Endothelial cell of umbilical vein (primary cell): ENCODE measurements at regions not wholly inside any gene's neighbourhood (a gene's known extent, or its start where the extent isn't known, plus 50 kb on each side); places are given as distances from the start of the nearest gene placed in this dataset.

Experiments
- BruUV-seq: library from RNA; stranded (reverse); fragments of 400-500 nt; replicated peaks from 2 replicates; lab custom pipeline; 2021; lab: Mats Ljungman, UMichigan
- CTCF ChIA-PET: fragments of 300-600, 350-600 bp; sonication (Branson Sonifier 250); formaldehyde crosslinking; loops from one replicate; lab custom pipeline; 2021; ENCODE audit warnings: antibody characterized with exemption, inconsistent platforms; lab: Charles Lee
- POLR2A ChIA-PET: fragments of 300-600, 350-600 bp; sonication (Branson Sonifier 250); formaldehyde crosslinking; loops from one replicate; lab custom pipeline; 2021; ENCODE audit warnings: antibody characterized with exemption, inconsistent platforms; lab: Charles Lee
- DNase-seq: peaks from one replicate; pipeline ENCODE4 v3.0.0-alpha.2; 2011; ENCODE audit warnings: low read depth, low spot score
- FAIRE-seq: peaks from 2 replicates; lab custom pipeline; 2011; peaks lifted over from hg19 to GRCh38; lab: Jason Lieb, UNC
- H2AFZ ChIP-seq: 2 replicates; pipeline ENCODE4 v1.6.0; 2012; ENCODE audit warnings: low read depth, low read length, control low read depth, inconsistent platforms
- H3K27ac ChIP-seq: 2 replicates; pipeline ENCODE4 v1.5.1; 2011; ENCODE audit warnings: low read depth, mild to moderate bottlenecking, control low read depth, low read length, moderate library complexity; ENCODE audit not compliant: insufficient read depth
- H3K27me3 ChIP-seq, 2 experiments: 2 replicates each; pipeline versions ENCODE4 v1.6.0 to v1.6.1; 2011; ENCODE audit warnings: low read length in 2 of 2, mixed read lengths in 1 of 2; ENCODE audit not compliant: control insufficient read depth in 2 of 2, insufficient read depth in 2 of 2
- H3K36me3 ChIP-seq, 2 experiments: 2 replicates in 1 of 2; 3 replicates in 1 of 2; pipeline ENCODE4 v1.5.1; 2011; ENCODE audit warnings: low read length in 2 of 2, mild to moderate bottlenecking in 1 of 2, moderate library complexity in 1 of 2; ENCODE audit not compliant: control insufficient read depth in 2 of 2, insufficient read depth in 2 of 2; ENCODE audit errors: extremely low read depth in 1 of 2
- H3K4me1 ChIP-seq: 3 replicates; pipeline ENCODE4 v1.5.1; 2011; ENCODE audit warnings: mild to moderate bottlenecking, low read length; ENCODE audit not compliant: control insufficient read depth, insufficient read depth; ENCODE audit errors: extremely low read depth
- H3K4me2 ChIP-seq: 2 replicates; pipeline ENCODE4 v1.6.1; 2011; ENCODE audit warnings: low read length, control low read depth, mixed read lengths; ENCODE audit not compliant: insufficient read depth
- H3K4me3 ChIP-seq, 3 experiments: fragments of 200-600 bp in 1 of 3; sonication (generic), shearing (Covaris generic) in 1 of 3; replicated peaks in 1 of 3; 2 replicates each; pipeline ENCODE4 v1.5.1; 2011 to 2016; ENCODE audit warnings: control low read depth in 3 of 3, low read length in 3 of 3, mild to moderate bottlenecking in 2 of 3, inconsistent platforms in 1 of 3, low read depth in 1 of 3, moderate library complexity in 1 of 3; ENCODE audit not compliant: insufficient read depth in 1 of 3
- H3K79me2 ChIP-seq: 2 replicates; pipeline ENCODE4 v1.6.0; 2012; ENCODE audit warnings: low read length, inconsistent platforms; ENCODE audit not compliant: control insufficient read depth, insufficient read depth
- H3K9ac ChIP-seq: replicated peaks from 2 replicates; pipeline ENCODE3; 2011; ENCODE audit warnings: low read length, control low read depth; ENCODE audit not compliant: insufficient read depth; ENCODE audit errors: extremely low read depth
- H3K9me1 ChIP-seq: replicated peaks from 3 replicates; pipeline ENCODE4 v1.6.0; 2011; ENCODE audit warnings: mild to moderate bottlenecking, low read length; ENCODE audit not compliant: control insufficient read depth, insufficient read depth; ENCODE audit errors: extremely low read depth
- H3K9me3 ChIP-seq: replicated peaks from 2 replicates; pipeline ENCODE4 v1.5.1; 2012; ENCODE audit warnings: low read length, inconsistent platforms; ENCODE audit not compliant: control insufficient read depth, insufficient read depth
- H4K20me1 ChIP-seq: replicated peaks from 2 replicates; pipeline ENCODE3; 2011; ENCODE audit warnings: mild to moderate bottlenecking, low read length; ENCODE audit not compliant: control insufficient read depth, insufficient read depth; ENCODE audit errors: extremely low read depth
- EZH2 ChIP-seq: IDR thresholded peaks from 2 replicates; pipeline ENCODE4 v1.6.1; 2012; ENCODE audit warnings: borderline replicate concordance, low read depth, mild to moderate bottlenecking, moderate library complexity, low read length, inconsistent platforms; ENCODE audit not compliant: severe bottlenecking
- FOS ChIP-seq: IDR thresholded peaks from 2 replicates; pipeline ENCODE4 v1.6.1; 2011; ENCODE audit warnings: mild to moderate bottlenecking, low read length, moderate library complexity, borderline replicate concordance; ENCODE audit not compliant: insufficient read depth
- GATA2 ChIP-seq: IDR thresholded peaks from 2 replicates; pipeline ENCODE4 v1.7.0; 2011; ENCODE audit warnings: low read depth, mild to moderate bottlenecking, moderate library complexity, mixed read lengths, low read length; ENCODE audit not compliant: insufficient read length, insufficient read depth
- JUN ChIP-seq: IDR thresholded peaks from 2 replicates; pipeline ENCODE4 v1.6.1; 2011; ENCODE audit warnings: borderline replicate concordance, low read depth; ENCODE audit not compliant: insufficient read length, insufficient read depth
- MYC ChIP-seq: IDR thresholded peaks from one replicate; pipeline ENCODE4 v1.6.1; 2011; ENCODE audit warnings: mild to moderate bottlenecking, low read depth, low read length
- POLR2A ChIP-seq: IDR thresholded peaks from 2 replicates; pipeline ENCODE4 v1.6.1; 2012; ENCODE audit warnings: low read depth, mild to moderate bottlenecking, control low read depth, low read length
- POLR2AphosphoS5 ChIP-seq: IDR thresholded peaks from 2 replicates; pipeline ENCODE4 v1.6.1; 2012; ENCODE audit warnings: low read depth, mild to moderate bottlenecking, control low read depth, low read length, moderate library complexity; ENCODE audit not compliant: insufficient read depth
- dilution Hi-C: fragments of 300-500 bp; cut with MboI; formaldehyde crosslinking; loops from one replicate; pipeline ENCODE4 v1.15.0; 2019; ENCODE audit warnings: low sequenced_read_pairs; ENCODE audit not compliant: extremely low pct_ligation_motif_present
- intact Hi-C: fragments of 100-400 bp; cut with micrococcal nuclease; formaldehyde crosslinking; loops from one replicate; pipeline ENCODE4 v1.10.0; 2022
- TF ChIP-seq, protein P1 (sequence below), 2 donors: IDR thresholded peaks; 1 replicate in 1 of 2; 2 replicates in 1 of 2; pipeline ENCODE4 v1.5.1; 2011; ENCODE audit warnings: low read length in 2 of 2, mild to moderate bottlenecking in 2 of 2, moderate library complexity in 2 of 2, control low read depth in 1 of 2, inconsistent platforms in 1 of 2, low read depth in 1 of 2; ENCODE audit not compliant: insufficient read depth in 1 of 2; ENCODE audit errors: extremely low read depth in 1 of 2
- TF ChIP-seq, protein P2 (sequence below): IDR thresholded peaks from 2 replicates; pipeline ENCODE4 v1.6.1; 2011; ENCODE audit not compliant: insufficient read depth, insufficient read length

DNA sequence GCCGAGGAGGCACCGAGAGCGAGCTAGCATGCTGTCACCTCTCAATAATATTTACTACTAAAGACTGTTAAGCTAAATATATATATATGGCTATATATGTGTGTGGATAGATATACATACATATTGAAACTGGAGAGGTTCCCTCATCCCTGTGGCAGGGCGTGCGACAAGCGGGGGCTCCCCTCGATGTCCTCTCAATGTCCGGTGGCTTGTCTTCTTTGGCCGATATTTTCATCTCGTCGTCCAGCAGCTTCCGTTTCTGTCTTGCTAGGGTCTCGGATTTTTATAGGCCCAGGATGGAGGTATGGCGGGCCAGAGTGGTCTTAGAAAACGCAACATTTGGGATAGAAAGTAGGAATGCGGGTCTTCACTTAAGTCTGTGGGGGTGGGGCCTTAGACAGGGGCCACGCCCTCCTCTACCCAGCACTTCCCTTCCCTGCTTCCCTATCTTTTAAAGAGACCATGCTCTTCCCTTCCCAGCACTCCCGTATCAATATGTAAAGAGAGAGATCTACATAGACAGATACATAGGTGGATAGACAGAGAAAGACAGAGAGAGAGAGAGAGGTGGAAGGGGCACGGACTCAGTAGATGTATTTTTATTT is 866.8 kb downstream of the DSC3 start:
- Histone ChIP-seq H3K36me3 (no peaks in the 10 kb centered on the region), H3K4me3 (no peak overlapping the region), H3K4me1 (no peaks in the 10 kb centered on the region), H3K27ac (no peak overlapping the region), H3K9me3 (no peaks in the 10 kb centered on the region), H3K4me2 (no peak overlapping the region), H3K79me2 (no peaks in the 10 kb centered on the region), H4K20me1 (no peaks in the 10 kb centered on the region), H3K9ac (no peak overlapping the region), H3K9me1 (no peaks in the 10 kb centered on the region), H3K27me3 (no peaks in the 10 kb centered on the region), H2AFZ (no peak overlapping the region)
- dilution Hi-C loops (no loop called here), intact Hi-C loops (no loop called here)
- TF ChIP-seq JUN = no peak
- TF ChIP-seq, protein P1, sequence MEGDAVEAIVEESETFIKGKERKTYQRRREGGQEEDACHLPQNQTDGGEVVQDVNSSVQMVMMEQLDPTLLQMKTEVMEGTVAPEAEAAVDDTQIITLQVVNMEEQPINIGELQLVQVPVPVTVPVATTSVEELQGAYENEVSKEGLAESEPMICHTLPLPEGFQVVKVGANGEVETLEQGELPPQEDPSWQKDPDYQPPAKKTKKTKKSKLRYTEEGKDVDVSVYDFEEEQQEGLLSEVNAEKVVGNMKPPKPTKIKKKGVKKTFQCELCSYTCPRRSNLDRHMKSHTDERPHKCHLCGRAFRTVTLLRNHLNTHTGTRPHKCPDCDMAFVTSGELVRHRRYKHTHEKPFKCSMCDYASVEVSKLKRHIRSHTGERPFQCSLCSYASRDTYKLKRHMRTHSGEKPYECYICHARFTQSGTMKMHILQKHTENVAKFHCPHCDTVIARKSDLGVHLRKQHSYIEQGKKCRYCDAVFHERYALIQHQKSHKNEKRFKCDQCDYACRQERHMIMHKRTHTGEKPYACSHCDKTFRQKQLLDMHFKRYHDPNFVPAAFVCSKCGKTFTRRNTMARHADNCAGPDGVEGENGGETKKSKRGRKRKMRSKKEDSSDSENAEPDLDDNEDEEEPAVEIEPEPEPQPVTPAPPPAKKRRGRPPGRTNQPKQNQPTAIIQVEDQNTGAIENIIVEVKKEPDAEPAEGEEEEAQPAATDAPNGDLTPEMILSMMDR (IDR thresholded peaks at IDR 0.05; ENCODE audit: extremely low read depth in 1 of 2, insufficient read depth in 1 of 2, low read depth in 1 of 2, low read length in 2 of 2) = no peak
- TF ChIP-seq MYC = no peak
- no peak for TF ChIP-seq POLR2AphosphoS5
- no peak for TF ChIP-seq EZH2
- TF ChIP-seq, protein P2, sequence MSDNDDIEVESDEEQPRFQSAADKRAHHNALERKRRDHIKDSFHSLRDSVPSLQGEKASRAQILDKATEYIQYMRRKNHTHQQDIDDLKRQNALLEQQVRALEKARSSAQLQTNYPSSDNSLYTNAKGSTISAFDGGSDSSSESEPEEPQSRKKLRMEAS = no peak
- TF ChIP-seq FOS = no peak
- no peak for TF ChIP-seq GATA2
- TF ChIP-seq POLR2A = no peak
- ChIA-PET POLR2A (no interaction called here), CTCF (no interaction called here)
- BruUV-seq = no TSS peak
- FAIRE-seq = no peak
- DNase-seq = no peak
